HG02678 (cell line): ENCODE measurements at regions not wholly inside any gene's neighbourhood (a gene's known extent, or its start where the extent isn't known, plus 50 kb on each side); places are given as distances from the start of the nearest gene placed in this dataset.

ENCODE experiments used
- ATAC-seq: cut with Tn5 transposase; IDR thresholded peaks from one replicate; pipeline ENCODE4 v1.9.1; 2021; ENCODE audit warnings: mild to moderate bottlenecking, moderate library complexity; ENCODE audit not compliant: unreplicated experiment

- ATAC-seq: no peak
These were observed 265.7 kb upstream of the ANKRD55 start for GRCh38 chr5:56498759-56499395.

GRCh38 chr5:56496581-56497063, 263.5 kb upstream of the ANKRD55 start:
- ATAC-seq: no peak

GRCh38 chr5:56494300-56494731, 261.2 kb upstream of the ANKRD55 start:
- no peak for ATAC-seq

- no peak for ATAC-seq
These were observed 260.6 kb upstream of the ANKRD55 start for GRCh38 chr5:56493766-56494165.

- ATAC-seq: no peak
These were observed 260.2 kb upstream of the ANKRD55 start for GRCh38 chr5:56493308-56493707.

- ATAC-seq: no peak
These were observed 259.7 kb upstream of the ANKRD55 start for GRCh38 chr5:56492812-56493211.

GRCh38 chr5:56490971-56491468, 257.9 kb upstream of the ANKRD55 start:
- no peak for ATAC-seq

GRCh38 chr5:56489272-56489671, 256.1 kb upstream of the ANKRD55 start:
- ATAC-seq: no peak

GRCh38 chr5:56487528-56488115, 254.5 kb upstream of the ANKRD55 start:
- ATAC-seq: no peak

- ATAC-seq: no peak
These were observed 249.2 kb upstream of the ANKRD55 start for GRCh38 chr5:56482363-56482762.

GRCh38 chr5:56481428-56482357, 248.6 kb upstream of the ANKRD55 start:
- ATAC-seq: no peak

- peak; percentile 17 for ATAC-seq
These were observed 247.7 kb upstream of the ANKRD55 start for GRCh38 chr5:56480705-56481427.

- ATAC-seq: peak; percentile 50
These were observed 247.1 kb upstream of the ANKRD55 start for GRCh38 chr5:56480078-56480704.

GRCh38 chr5:56479696-56480077, 246.6 kb upstream of the ANKRD55 start:
- ATAC-seq: peak; percentile 48

- no peak for ATAC-seq
These were observed 246.0 kb upstream of the ANKRD55 start for GRCh38 chr5:56479126-56479525.

- ATAC-seq: no peak
These were observed 244.9 kb upstream of the ANKRD55 start for GRCh38 chr5:56478062-56478461.

GRCh38 chr5:56476487-56476856, 243.3 kb upstream of the ANKRD55 start:
- no peak for ATAC-seq

- ATAC-seq: no peak
These were observed 242.8 kb upstream of the ANKRD55 start for GRCh38 chr5:56475689-56476486.

- ATAC-seq: no peak
These were observed 238.6 kb upstream of the ANKRD55 start for GRCh38 chr5:56471707-56472106.

GRCh38 chr5:56470007-56470406, 236.9 kb upstream of the ANKRD55 start:
- ATAC-seq: no peak
